Nephron progenitor cell (in vitro differentiated cells): ENCODE measurements at regions not wholly inside any gene's neighbourhood (a gene's known extent, or its start where the extent isn't known, plus 50 kb on each side); places are given as distances from the start of the nearest gene placed in this dataset.

ENCODE experiments used
- DNase-seq: peaks from one replicate; pipeline ENCODE4 v3.0.0; 2021
- H3K27ac Mint-ChIP-seq: 2 replicates; pipeline ENCODE4 v1.8.0; 2021; ENCODE audit warnings: mild to moderate bottlenecking, moderate library complexity, mixed read lengths
- H3K27me3 Mint-ChIP-seq: 2 replicates; pipeline ENCODE4 v1.8.0; 2021; ENCODE audit warnings: mild to moderate bottlenecking, low read depth, mixed read lengths; ENCODE audit not compliant: poor library complexity
- H3K36me3 Mint-ChIP-seq: 2 replicates; pipeline ENCODE4 v1.8.0; 2021; ENCODE audit warnings: low read depth, mixed read lengths
- H3K4me1 Mint-ChIP-seq: 2 replicates; pipeline ENCODE4 v1.8.0; 2021; ENCODE audit warnings: mixed read lengths
- H3K4me3 Mint-ChIP-seq: 2 replicates; pipeline ENCODE4 v1.8.0; 2021; ENCODE audit warnings: mild to moderate bottlenecking, moderate library complexity, mixed read lengths
- H3K9me3 Mint-ChIP-seq: 2 replicates; pipeline ENCODE4 v1.8.0; 2021; ENCODE audit warnings: mild to moderate bottlenecking, moderate library complexity, mixed read lengths
- TF ChIP-seq, protein P1 (sequence below): fragments of 200-600 bp; sonication (generic); IDR thresholded peaks from 2 replicates; pipeline ENCODE4 v1.5.0; 2021; ENCODE audit warnings: antibody characterized with exemption

DNA sequence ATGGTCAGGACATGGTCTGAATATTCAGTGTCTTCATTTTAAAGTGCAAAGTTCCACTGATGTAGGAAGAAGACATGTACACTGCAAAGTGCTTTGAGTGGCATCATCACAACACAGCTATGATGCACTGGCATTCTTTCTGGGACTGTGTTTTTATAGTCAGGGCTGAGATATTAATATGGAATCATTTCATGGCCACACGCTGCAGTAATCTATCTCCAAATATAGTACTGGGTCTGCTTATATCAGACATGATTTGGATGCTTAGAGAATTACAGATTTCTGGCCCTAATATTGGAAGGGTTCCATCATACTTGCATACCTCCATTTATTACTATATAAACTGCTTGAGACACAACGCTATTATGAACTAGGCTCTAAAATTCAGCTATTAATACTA, 1170.9 kb downstream of the NLGN4X start:
- DNase-seq = no peak
- Mint-ChIP-seq H3K27me3 (no peaks in the 10 kb centered on the region), H3K4me1 (no peaks in the 10 kb centered on the region), H3K9me3 (no peaks in the 10 kb centered on the region), H3K27ac (no peak overlapping the region), H3K36me3 (no peaks in the 10 kb centered on the region), H3K4me3 (no peak overlapping the region)
- TF ChIP-seq, protein P1, sequence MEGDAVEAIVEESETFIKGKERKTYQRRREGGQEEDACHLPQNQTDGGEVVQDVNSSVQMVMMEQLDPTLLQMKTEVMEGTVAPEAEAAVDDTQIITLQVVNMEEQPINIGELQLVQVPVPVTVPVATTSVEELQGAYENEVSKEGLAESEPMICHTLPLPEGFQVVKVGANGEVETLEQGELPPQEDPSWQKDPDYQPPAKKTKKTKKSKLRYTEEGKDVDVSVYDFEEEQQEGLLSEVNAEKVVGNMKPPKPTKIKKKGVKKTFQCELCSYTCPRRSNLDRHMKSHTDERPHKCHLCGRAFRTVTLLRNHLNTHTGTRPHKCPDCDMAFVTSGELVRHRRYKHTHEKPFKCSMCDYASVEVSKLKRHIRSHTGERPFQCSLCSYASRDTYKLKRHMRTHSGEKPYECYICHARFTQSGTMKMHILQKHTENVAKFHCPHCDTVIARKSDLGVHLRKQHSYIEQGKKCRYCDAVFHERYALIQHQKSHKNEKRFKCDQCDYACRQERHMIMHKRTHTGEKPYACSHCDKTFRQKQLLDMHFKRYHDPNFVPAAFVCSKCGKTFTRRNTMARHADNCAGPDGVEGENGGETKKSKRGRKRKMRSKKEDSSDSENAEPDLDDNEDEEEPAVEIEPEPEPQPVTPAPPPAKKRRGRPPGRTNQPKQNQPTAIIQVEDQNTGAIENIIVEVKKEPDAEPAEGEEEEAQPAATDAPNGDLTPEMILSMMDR = no peak

DNA sequence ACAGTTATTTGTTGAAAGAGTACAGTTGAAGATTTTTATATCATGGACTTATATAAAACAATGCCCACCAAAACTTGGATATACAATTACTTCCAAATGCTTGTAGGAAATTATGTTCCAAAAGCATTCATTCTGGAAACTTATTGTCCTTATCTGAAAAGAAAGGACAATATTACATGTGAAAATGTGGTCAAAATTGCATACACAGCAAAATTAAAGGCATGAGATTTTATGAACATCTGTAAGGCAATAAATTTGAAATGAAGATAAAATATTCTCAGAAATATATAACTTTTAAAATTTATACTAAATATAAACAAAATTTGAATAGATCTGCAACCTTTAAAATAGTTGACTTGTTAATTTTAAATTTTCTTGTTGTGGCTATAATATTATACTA, 1173.8 kb downstream of the NLGN4X start:
- Mint-ChIP-seq H3K9me3 (no peaks in the 10 kb centered on the region), H3K36me3 (no peaks in the 10 kb centered on the region), H3K4me1 (no peaks in the 10 kb centered on the region), H3K4me3 (no peak overlapping the region), H3K27me3 (no peaks in the 10 kb centered on the region), H3K27ac (no peak overlapping the region)
- TF ChIP-seq, protein P1 = no peak
- no peak for DNase-seq

DNA sequence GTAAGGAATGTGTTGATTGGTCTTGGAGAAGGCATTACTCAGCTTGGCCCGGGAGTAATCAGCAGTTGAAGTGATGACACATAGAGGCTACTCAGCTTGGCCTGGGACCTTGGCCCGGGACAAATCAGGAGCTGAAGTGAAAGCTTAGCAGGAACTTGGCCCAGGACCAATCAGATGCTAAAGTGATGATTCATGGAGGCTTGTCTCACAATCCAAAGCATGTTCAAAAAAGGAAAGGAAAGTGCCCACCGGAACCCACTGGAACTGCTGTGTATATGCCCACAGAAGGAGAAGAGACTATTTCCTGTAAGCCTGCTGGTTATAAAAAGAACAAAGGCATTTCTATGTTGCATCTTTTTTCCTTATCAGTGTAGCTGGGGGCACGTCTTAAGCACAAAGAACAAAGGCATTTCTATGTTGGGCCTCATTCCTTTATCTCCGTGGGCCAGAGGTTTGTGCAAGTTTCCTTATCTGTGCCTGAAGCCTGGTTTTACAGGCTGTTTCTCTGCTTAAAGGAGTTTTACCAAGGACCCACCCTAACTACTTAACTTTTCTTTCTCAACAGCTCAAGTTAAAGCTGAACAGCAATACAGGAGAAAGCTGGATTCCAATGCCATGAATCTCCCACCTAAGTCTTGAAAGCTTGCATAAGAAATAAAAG, 1176.7 kb downstream of the NLGN4X start:
- TF ChIP-seq, protein P1 = no peak
- H3K9me3 Mint-ChIP-seq = no peaks in the 10 kb centered on the region
- H3K4me1 Mint-ChIP-seq = no peaks in the 10 kb centered on the region
- no peak overlapping the region for H3K4me3 Mint-ChIP-seq
- H3K27ac Mint-ChIP-seq = no peak overlapping the region
- DNase-seq = no peak
- H3K27me3 Mint-ChIP-seq = no peaks in the 10 kb centered on the region
- H3K36me3 Mint-ChIP-seq = no peaks in the 10 kb centered on the region

DNA sequence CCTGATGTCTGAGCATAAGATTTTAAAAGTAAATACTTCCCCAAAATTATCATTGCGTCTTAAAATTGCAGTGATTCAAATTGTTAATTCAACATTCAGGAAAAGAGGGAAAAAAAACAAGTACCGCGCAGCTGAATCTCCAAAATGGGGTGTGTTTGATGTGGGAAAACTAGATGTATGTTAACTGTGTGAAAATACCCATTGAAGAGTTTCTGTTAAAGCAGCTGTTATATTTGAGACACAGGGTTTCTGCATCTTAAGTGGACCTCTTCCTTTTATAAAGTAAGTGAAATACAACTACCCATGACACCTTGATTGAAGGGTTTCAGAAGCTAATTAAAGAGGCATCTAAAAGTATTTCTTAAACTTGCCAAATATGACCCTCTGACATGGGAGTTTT, 1186.1 kb downstream of the NLGN4X start:
- H3K27me3 Mint-ChIP-seq = no peaks in the 10 kb centered on the region
- no peaks in the 10 kb centered on the region for H3K4me1 Mint-ChIP-seq
- no peak overlapping the region for H3K27ac Mint-ChIP-seq
- H3K36me3 Mint-ChIP-seq = no peaks in the 10 kb centered on the region
- TF ChIP-seq, protein P1 = no peak
- H3K9me3 Mint-ChIP-seq = no peaks in the 10 kb centered on the region
- H3K4me3 Mint-ChIP-seq = no peak overlapping the region
- DNase-seq = no peak

DNA sequence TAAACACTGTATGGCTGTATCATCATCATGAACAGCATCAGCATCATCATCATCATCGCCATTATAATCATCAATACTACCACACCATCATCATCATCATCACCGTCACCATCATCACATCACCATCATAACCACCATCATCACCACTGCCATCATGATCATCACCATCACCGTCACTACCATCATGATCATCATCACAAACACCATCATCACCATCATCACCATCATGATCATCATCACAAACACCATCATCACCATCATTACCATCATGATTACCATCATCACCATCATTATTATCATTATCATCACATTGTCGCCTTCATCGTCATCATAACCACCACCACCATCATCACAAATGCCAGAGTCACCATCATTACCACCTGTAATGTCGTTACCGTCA, 1196.9 kb downstream of the NLGN4X start:
- no peak for DNase-seq
- Mint-ChIP-seq H3K4me1 (no peaks in the 10 kb centered on the region), H3K27ac (no peak overlapping the region), H3K36me3 (no peaks in the 10 kb centered on the region), H3K27me3 (no peaks in the 10 kb centered on the region), H3K9me3 (no peaks in the 10 kb centered on the region), H3K4me3 (no peak overlapping the region)
- TF ChIP-seq, protein P1 = no peak

DNA sequence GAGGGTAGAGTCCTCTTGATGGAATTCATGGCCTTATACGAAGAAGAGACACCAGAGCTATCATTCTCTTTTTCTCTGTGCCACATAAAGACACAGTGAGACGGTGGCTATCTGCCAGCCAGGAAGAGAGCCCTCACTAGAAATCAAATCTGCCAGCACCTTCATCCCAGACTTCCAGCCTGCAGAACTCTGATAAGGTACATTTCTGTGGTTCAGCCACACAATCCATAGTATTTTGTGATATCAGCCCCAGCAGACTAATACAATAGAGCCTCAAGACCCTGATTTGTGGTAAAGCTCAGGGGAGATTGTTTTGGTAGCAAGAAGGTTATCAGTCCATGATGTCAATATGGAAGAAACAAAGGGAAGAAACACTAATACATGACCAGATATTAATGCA, 1213.2 kb downstream of the NLGN4X start:
- Mint-ChIP-seq H3K36me3 (no peaks in the 10 kb centered on the region), H3K4me3 (no peak overlapping the region), H3K27ac (no peak overlapping the region), H3K9me3 (no peaks in the 10 kb centered on the region), H3K27me3 (no peaks in the 10 kb centered on the region), H3K4me1 (no peaks in the 10 kb centered on the region)
- TF ChIP-seq, protein P1 = no peak
- DNase-seq = no peak
